OCI-LY1 (cell line): ENCODE measurements at regions not wholly inside any gene's neighbourhood (a gene's known extent, or its start where the extent isn't known, plus 50 kb on each side); places are given as distances from the start of the nearest gene placed in this dataset.

Experiments used
- CTCF ChIP-seq: fragments of 200-600 bp; sonication (generic), shearing (Covaris generic); IDR thresholded peaks from 2 replicates; pipeline ENCODE4 v1.5.1; 2017; ENCODE audit warnings: mild to moderate bottlenecking, antibody characterized with exemption, low read length, moderate library complexity, mixed read lengths
- EZH2 ChIP-seq: fragments of 200-600 bp; sonication (generic), shearing (Covaris generic); IDR thresholded peaks from 2 replicates; pipeline ENCODE4 v1.8.0; 2017; ENCODE audit warnings: borderline replicate concordance, mixed run types, mild to moderate bottlenecking, antibody characterized with exemption, low read length, moderate library complexity, mixed read lengths

GRCh38 chr20:60246751-60247150, 288.5 kb downstream of the CDH26 start:
- TF ChIP-seq CTCF (no peak), EZH2 (no peak)
